A673 (cell line): ENCODE measurements at regions not wholly inside any gene's neighbourhood (a gene's known extent, or its start where the extent isn't known, plus 50 kb on each side); places are given as distances from the start of the nearest gene placed in this dataset.

Experiments used
- BruUV-seq: library from RNA; stranded (reverse); fragments of 400-500 nt; replicated peaks from 2 replicates; lab custom pipeline; 2021; lab: Mats Ljungman, UMichigan
- CTCF ChIA-PET: fragments of 300-600 bp; sonication (Branson Sonifier 250); formaldehyde crosslinking; loops from one replicate; lab custom pipeline; 2022; ENCODE audit warnings: antibody characterized with exemption; lab: Charles Lee
- POLR2A ChIA-PET: fragments of 300-600 bp; sonication (Branson Sonifier 250); formaldehyde crosslinking; loops from one replicate; lab custom pipeline; 2022; ENCODE audit warnings: antibody characterized with exemption; ENCODE audit not compliant: low non-redundant PET; lab: Charles Lee
- DNase-seq: peaks from one replicate; pipeline ENCODE4 v3.0.0-alpha.2; 2015; ENCODE audit warnings: low spot score
- H3K27ac ChIP-seq: fragments of 200-600 bp; sonication (generic); 2 replicates; pipeline ENCODE4 v1.5.1; 2016; ENCODE audit warnings: mixed run types, low read depth, mild to moderate bottlenecking, mixed read lengths, antibody characterized with exemption, low read length; ENCODE audit not compliant: poor library complexity, severe bottlenecking
- H3K27me3 ChIP-seq: fragments of 200-600 bp; sonication (generic); replicated peaks from 2 replicates; pipeline ENCODE4 v1.6.1; 2017; ENCODE audit warnings: mixed run types, low read depth, mild to moderate bottlenecking, mixed read lengths, antibody characterized with exemption, low read length; ENCODE audit not compliant: insufficient read depth, poor library complexity
- H3K36me3 ChIP-seq: fragments of 200-600 bp; sonication (generic); 2 replicates; pipeline ENCODE4 v1.6.1; 2016; ENCODE audit warnings: mixed run types, mild to moderate bottlenecking, mixed read lengths, antibody characterized with exemption, low read length; ENCODE audit not compliant: insufficient read depth, poor library complexity, severe bottlenecking
- H3K4me1 ChIP-seq: fragments of 200-600 bp; sonication (generic); 2 replicates; pipeline ENCODE4 v1.6.1; 2017; ENCODE audit warnings: mixed run types, mild to moderate bottlenecking, mixed read lengths, antibody characterized with exemption, low read length; ENCODE audit not compliant: insufficient read depth, poor library complexity, severe bottlenecking
- H3K4me3 ChIP-seq: fragments of 200-600 bp; sonication (generic); 2 replicates; pipeline ENCODE4 v1.5.1; 2016; ENCODE audit warnings: low read depth, mixed run types, mild to moderate bottlenecking, mixed read lengths, low read length; ENCODE audit not compliant: poor library complexity, severe bottlenecking
- H3K9me3 ChIP-seq: fragments of 200-600 bp; sonication (generic); 2 replicates; pipeline ENCODE4 v1.6.1; 2016; ENCODE audit warnings: mixed run types, low read depth, mild to moderate bottlenecking, mixed read lengths, antibody characterized with exemption, low read length; ENCODE audit not compliant: poor library complexity, severe bottlenecking
- CTCF ChIP-seq: fragments of 300-800, 200-600 bp; sonication (generic); conservative IDR thresholded peaks from 2 replicates; pipeline ENCODE4 v1.5.1; 2017; ENCODE audit warnings: low read depth, mild to moderate bottlenecking, antibody characterized with exemption, low read length, moderate library complexity, mixed read lengths
- EZH2 ChIP-seq: fragments of 200-600 bp; sonication (generic); IDR thresholded peaks from 2 replicates; pipeline ENCODE4 v1.6.1; 2017; ENCODE audit warnings: borderline replicate concordance, low read depth, mild to moderate bottlenecking, mixed read lengths, antibody characterized with exemption, low read length; ENCODE audit not compliant: poor library complexity, severe bottlenecking
- intact Hi-C: fragments of 100-400 bp; cut with micrococcal nuclease; formaldehyde crosslinking; loops from one replicate; pipeline ENCODE4 v1.10.0; 2022; ENCODE audit not compliant: unreplicated experiment

- BruUV-seq, result no TSS peak
- Histone ChIP-seq H3K9me3 (peaks cover under 1% of the 10 kb centered on the region), H3K27me3 (no peaks in the 10 kb centered on the region), H3K27ac (no peak overlapping the region), H3K36me3 (no peaks in the 10 kb centered on the region), H3K4me1 (no peaks in the 10 kb centered on the region), H3K4me3 (no peak overlapping the region)
- no peak for DNase-seq
- CTCF ChIA-PET, result no interaction called here
- intact Hi-C loops, result no loop called here
- TF ChIP-seq CTCF (no peak), EZH2 (no peak)
- POLR2A ChIA-PET, result no interaction called here
Measured at GRCh38 chr11:37688456-37688855, 1090.4 kb upstream of the RAG2 start.

GRCh38 chr11:37687130-37687529 lies 1089.1 kb upstream of the RAG2 start:
- ChIA-PET POLR2A (no interaction called here), CTCF (no interaction called here)
- no peaks in the 10 kb centered on the region for H3K36me3 ChIP-seq
- H3K27ac ChIP-seq, result no peak overlapping the region
- DNase-seq, result no peak
- H3K9me3 ChIP-seq, result no peaks in the 10 kb centered on the region
- H3K4me1 ChIP-seq, result no peaks in the 10 kb centered on the region
- TF ChIP-seq EZH2 (no peak), CTCF (no peak)
- no TSS peak for BruUV-seq
- H3K4me3 ChIP-seq, result no peak overlapping the region
- intact Hi-C loops, result no loop called here
- H3K27me3 ChIP-seq, result no peaks in the 10 kb centered on the region

GRCh38 chr11:37671321-37671720 lies 1073.3 kb upstream of the RAG2 start:
- TF ChIP-seq CTCF, result no peak
- no peak for TF ChIP-seq EZH2
- DNase-seq, result no peak
- no TSS peak for BruUV-seq
- ChIA-PET CTCF (no interaction called here), POLR2A (interaction anchor here (0.7 kb wide), 1 partner anchor 46 kb away, joined by 3 read pairs; no protein-coding TSS in a partner anchor)
- Histone ChIP-seq H3K36me3 (no peaks in the 10 kb centered on the region), H3K9me3 (no peaks in the 10 kb centered on the region), H3K27ac (no peak overlapping the region), H3K27me3 (no peaks in the 10 kb centered on the region), H3K4me1 (no peaks in the 10 kb centered on the region), H3K4me3 (no peak overlapping the region)
- intact Hi-C loops, result no loop called here
